SJSA1 (cell line): ENCODE measurements at regions not wholly inside any gene's neighbourhood (a gene's known extent, or its start where the extent isn't known, plus 50 kb on each side); places are given as distances from the start of the nearest gene placed in this dataset.

Experiments used
- DNase-seq, 2 experiments: peaks; one replicate each; pipeline ENCODE4 v3.0.0-alpha.2; 2015 to 2020; ENCODE audit warnings: low spot score in 2 of 2, low read depth in 1 of 2
- H3K27ac ChIP-seq: fragments of 250-450 bp; sonication (Bioruptor Pico); 2 replicates; pipeline ENCODE4 v1.5.1; 2020; ENCODE audit warnings: mild to moderate bottlenecking, moderate library complexity
- H3K27me3 ChIP-seq: fragments of 250-450 bp; sonication (Bioruptor Pico); replicated peaks from 2 replicates; pipeline ENCODE4 v1.5.1; 2020; ENCODE audit warnings: mild to moderate bottlenecking, moderate library complexity
- H3K36me3 ChIP-seq: fragments of 250-450 bp; sonication (Bioruptor Pico); 2 replicates; pipeline ENCODE4 v1.5.1; 2020; ENCODE audit warnings: mild to moderate bottlenecking
- H3K4me1 ChIP-seq: fragments of 250-450 bp; sonication (Bioruptor Pico); replicated peaks from 2 replicates; pipeline ENCODE4 v1.6.1; 2021; ENCODE audit warnings: mild to moderate bottlenecking
- H3K4me3 ChIP-seq: fragments of 250-450 bp; sonication (Bioruptor Pico); 2 replicates; pipeline ENCODE4 v1.5.1; 2020; ENCODE audit warnings: mild to moderate bottlenecking
- H3K9me3 ChIP-seq: fragments of 250-450 bp; sonication (Bioruptor Pico); replicated peaks from 2 replicates; pipeline ENCODE4 v1.5.1; 2020; ENCODE audit warnings: mild to moderate bottlenecking

DNA sequence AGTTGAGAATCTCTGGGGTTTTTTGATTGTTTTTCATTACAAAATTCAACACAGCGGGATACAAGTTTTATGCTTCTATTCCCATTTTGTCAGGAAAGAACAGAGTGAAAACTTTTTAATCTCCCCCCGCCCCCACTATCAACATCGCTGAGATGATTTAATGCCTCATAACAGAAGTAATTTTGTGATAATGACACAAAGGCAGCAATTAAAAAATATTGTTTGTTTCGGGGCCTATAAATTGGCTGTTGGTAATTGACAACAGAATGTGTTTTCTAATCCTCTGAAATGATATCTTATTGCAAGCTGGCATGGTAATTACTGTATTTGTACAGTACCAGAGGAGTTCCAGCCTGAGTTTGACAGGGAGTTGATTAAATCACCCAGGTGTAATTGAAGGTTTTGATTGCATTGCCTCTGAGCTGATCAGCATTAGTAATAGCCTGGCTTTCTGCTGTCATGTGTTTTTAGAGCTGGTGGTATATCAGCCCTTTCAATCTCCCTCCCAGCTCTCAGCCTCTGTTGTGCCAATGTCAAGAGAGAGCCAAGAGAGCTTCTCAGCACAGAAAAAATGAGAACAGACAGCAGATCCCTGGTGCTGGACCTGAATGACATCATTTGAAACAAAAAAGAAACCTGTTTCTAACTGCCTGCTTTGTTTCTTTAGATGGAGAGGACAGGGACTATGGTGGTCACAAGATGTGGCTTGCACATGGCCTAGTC is 265.1 kb downstream of the FAM76B start:
- H3K9me3 ChIP-seq: no peaks in the 10 kb centered on the region
- no peak overlapping the region for H3K4me3 ChIP-seq
- no peaks in the 10 kb centered on the region for H3K27me3 ChIP-seq
- no peaks in the 10 kb centered on the region for H3K36me3 ChIP-seq
- H3K27ac ChIP-seq: no peak overlapping the region
- DNase-seq: no peak
- H3K4me1 ChIP-seq: no peaks in the 10 kb centered on the region

GRCh38 chr11:95522874-95523273 is 266.7 kb downstream of the FAM76B start:
- no peaks in the 10 kb centered on the region for H3K36me3 ChIP-seq
- H3K4me1 ChIP-seq: no peaks in the 10 kb centered on the region
- H3K27me3 ChIP-seq: no peaks in the 10 kb centered on the region
- H3K27ac ChIP-seq: no peak overlapping the region
- no peak for DNase-seq
- H3K9me3 ChIP-seq: no peaks in the 10 kb centered on the region
- no peak overlapping the region for H3K4me3 ChIP-seq

- Histone ChIP-seq H3K36me3 (no peaks in the 10 kb centered on the region), H3K27ac (no peak overlapping the region), H3K27me3 (no peaks in the 10 kb centered on the region), H3K4me1 (no peaks in the 10 kb centered on the region), H3K4me3 (no peak overlapping the region), H3K9me3 (no peaks in the 10 kb centered on the region)
- no peak for DNase-seq
These were observed 267.7 kb downstream of the FAM76B start for GRCh38 chr11:95521862-95522261.

GRCh38 chr11:95521133-95521542 is 268.4 kb downstream of the FAM76B start:
- Histone ChIP-seq H3K9me3 (no peaks in the 10 kb centered on the region), H3K27me3 (no peaks in the 10 kb centered on the region), H3K4me3 (no peak overlapping the region), H3K36me3 (no peaks in the 10 kb centered on the region), H3K4me1 (no peaks in the 10 kb centered on the region), H3K27ac (no peak overlapping the region)
- no peak for DNase-seq

DNA sequence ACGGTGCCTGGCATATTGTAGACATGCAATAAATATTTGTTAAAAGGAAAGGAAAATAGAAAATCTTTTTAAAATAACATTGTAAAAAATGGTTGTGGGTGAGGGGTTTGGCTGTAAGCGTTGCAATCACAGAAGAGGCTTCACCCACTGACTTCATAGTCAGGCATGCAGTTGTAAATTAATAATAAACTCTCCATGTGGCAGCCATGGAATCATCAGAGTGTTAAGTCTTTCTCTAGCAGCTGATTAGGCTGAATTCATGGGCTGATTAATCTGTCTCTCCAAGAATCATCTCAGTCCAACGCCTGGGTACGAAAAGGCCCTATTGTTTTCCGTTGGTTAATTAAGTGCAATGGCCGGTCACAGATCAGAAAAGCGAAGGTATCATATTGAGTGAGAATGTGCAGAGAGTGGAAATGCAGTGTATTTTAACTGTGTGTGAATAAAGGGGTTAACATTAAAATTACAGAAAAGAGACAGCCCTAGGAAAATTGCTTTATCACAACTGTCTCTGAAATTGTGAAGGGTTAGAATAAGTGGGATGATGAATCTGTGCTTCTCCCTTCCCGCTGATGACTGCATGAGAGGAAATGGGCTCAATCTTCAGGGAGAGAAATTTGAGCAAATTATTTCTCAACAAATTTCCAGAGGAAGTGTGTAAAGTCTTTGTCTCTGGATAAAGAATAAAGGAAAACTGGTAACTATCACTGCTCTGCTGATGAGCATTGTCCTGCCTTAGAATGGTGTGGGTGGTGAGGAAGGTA is 269.0 kb downstream of the FAM76B start:
- no peak for DNase-seq
- H3K27ac ChIP-seq: no peak overlapping the region
- no peaks in the 10 kb centered on the region for H3K36me3 ChIP-seq
- no peaks in the 10 kb centered on the region for H3K27me3 ChIP-seq
- H3K4me3 ChIP-seq: no peak overlapping the region
- H3K4me1 ChIP-seq: no peaks in the 10 kb centered on the region
- no peaks in the 10 kb centered on the region for H3K9me3 ChIP-seq

GRCh38 chr11:95519912-95520311 is 269.7 kb downstream of the FAM76B start:
- no peaks in the 10 kb centered on the region for H3K27me3 ChIP-seq
- H3K9me3 ChIP-seq: no peaks in the 10 kb centered on the region
- no peak for DNase-seq
- no peak overlapping the region for H3K4me3 ChIP-seq
- H3K36me3 ChIP-seq: no peaks in the 10 kb centered on the region
- H3K27ac ChIP-seq: no peak overlapping the region
- H3K4me1 ChIP-seq: no peaks in the 10 kb centered on the region

GRCh38 chr11:95517453-95517852 is 272.1 kb downstream of the FAM76B start:
- no peaks in the 10 kb centered on the region for H3K36me3 ChIP-seq
- no peaks in the 10 kb centered on the region for H3K4me1 ChIP-seq
- DNase-seq: no peak
- H3K27ac ChIP-seq: no peak overlapping the region
- H3K27me3 ChIP-seq: no peaks in the 10 kb centered on the region
- H3K9me3 ChIP-seq: no peaks in the 10 kb centered on the region
- no peak overlapping the region for H3K4me3 ChIP-seq

DNA sequence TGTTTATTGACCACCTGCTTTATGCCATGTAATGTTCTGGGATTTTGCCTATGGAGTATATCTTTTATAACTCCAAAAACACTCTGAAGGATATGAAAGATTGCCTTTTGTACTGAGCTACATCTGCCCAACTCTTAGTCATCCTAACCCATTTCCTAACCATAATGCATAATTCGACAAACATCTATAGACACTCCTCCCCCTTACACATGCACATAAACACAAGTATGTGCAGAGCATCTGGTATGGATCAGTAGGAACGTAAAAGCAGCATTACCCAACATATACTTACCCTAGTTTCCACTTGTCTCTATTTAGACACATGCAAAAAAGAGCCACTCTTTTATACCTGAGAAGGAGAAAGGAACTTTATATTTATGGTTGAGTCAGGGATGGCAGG is 272.8 kb downstream of the FAM76B start:
- no peaks in the 10 kb centered on the region for H3K4me1 ChIP-seq
- no peaks in the 10 kb centered on the region for H3K36me3 ChIP-seq
- no peak overlapping the region for H3K4me3 ChIP-seq
- no peaks in the 10 kb centered on the region for H3K27me3 ChIP-seq
- H3K9me3 ChIP-seq: no peaks in the 10 kb centered on the region
- no peak for DNase-seq
- no peak overlapping the region for H3K27ac ChIP-seq

- H3K27ac ChIP-seq: no peak overlapping the region
- no peak for DNase-seq
- H3K9me3 ChIP-seq: no peaks in the 10 kb centered on the region
- no peaks in the 10 kb centered on the region for H3K27me3 ChIP-seq
- no peaks in the 10 kb centered on the region for H3K36me3 ChIP-seq
- no peak overlapping the region for H3K4me3 ChIP-seq
- H3K4me1 ChIP-seq: no peaks in the 10 kb centered on the region
These were observed 273.4 kb downstream of the FAM76B start for GRCh38 chr11:95516175-95516574.

DNA sequence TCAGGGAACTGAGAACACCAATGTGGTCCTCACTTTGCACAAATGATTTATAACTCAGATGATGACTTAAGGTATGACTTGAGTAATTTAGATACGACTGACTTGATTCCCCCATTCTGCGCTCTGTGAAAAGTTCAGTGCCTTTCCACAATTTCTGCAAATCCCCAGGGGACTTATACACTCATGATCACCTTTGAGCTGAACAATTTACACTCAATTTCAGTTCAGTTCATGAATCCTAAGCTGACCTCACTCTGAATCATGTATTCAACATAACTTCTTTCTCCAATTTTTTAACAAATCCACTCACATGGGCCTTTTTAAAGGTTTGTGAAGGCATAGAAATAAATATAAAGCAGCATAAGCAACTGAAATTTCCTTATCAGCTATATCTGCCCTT is 274.2 kb downstream of the FAM76B start:
- no peaks in the 10 kb centered on the region for H3K4me1 ChIP-seq
- H3K36me3 ChIP-seq: no peaks in the 10 kb centered on the region
- H3K4me3 ChIP-seq: no peak overlapping the region
- H3K27me3 ChIP-seq: no peaks in the 10 kb centered on the region
- H3K27ac ChIP-seq: no peak overlapping the region
- no peaks in the 10 kb centered on the region for H3K9me3 ChIP-seq
- DNase-seq: no peak

DNA sequence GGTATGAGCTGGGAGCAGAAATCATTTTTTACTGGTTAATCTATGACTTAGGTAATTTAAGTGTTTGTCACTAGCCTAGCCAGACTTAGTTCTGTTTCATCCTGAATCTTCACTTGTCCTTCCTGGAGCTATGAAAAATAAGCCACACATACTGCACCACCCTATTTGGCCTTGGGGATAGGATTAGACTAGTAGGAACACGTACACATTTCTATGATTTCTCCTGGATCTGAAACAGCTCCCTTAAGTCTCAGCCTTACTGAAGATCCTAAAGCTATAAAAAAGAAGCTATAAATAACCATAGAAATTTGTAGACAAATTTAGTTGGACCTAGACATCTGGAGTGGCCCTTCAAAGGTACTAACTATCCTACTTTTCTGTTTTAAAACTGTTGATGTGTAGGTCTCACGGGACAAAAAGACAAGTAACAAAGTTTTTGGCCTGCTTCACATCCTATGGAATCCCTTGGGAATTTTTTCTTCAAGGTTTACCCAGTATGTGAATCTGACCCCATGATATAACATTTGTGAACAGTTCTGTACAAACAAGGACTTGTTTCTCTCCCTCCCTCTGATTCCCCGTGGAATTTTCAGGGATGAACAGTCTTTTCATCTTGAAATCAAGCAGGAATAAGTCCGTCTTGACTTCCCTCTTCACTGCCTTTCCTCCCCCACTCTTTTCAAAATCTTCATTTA is 275.0 kb downstream of the FAM76B start:
- Histone ChIP-seq H3K4me1 (no peaks in the 10 kb centered on the region), H3K36me3 (no peaks in the 10 kb centered on the region), H3K4me3 (no peak overlapping the region), H3K27me3 (no peaks in the 10 kb centered on the region), H3K27ac (no peak overlapping the region), H3K9me3 (no peaks in the 10 kb centered on the region)
- no peak for DNase-seq

- Histone ChIP-seq H3K36me3 (no peaks in the 10 kb centered on the region), H3K27ac (no peak overlapping the region), H3K9me3 (no peaks in the 10 kb centered on the region), H3K4me3 (no peak overlapping the region), H3K27me3 (no peaks in the 10 kb centered on the region), H3K4me1 (no peaks in the 10 kb centered on the region)
- peak in 1 of 2 experiments; percentile 4 for DNase-seq
These were observed 276.9 kb downstream of the FAM76B start for GRCh38 chr11:95512682-95513081.

DNA sequence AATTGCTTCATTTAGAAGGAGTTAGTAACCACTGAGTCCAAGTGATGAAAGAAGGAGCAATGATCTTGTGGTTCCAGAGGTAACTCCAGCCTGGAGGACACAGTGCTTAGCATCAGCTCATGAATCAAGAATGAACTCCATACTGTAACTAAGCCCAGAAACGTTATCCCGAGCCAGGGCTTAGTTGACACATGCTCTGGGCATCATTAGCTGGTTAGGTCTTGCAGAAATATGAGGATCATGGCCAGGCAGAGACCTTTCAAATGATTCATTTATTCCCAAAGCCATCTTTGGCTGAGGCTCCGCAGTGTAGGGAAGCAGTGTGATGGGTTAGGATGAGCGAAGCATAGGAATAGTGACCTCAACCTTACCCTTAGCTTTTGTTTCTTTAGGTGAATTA is 277.4 kb downstream of the FAM76B start:
- H3K9me3 ChIP-seq: no peaks in the 10 kb centered on the region
- no peaks in the 10 kb centered on the region for H3K4me1 ChIP-seq
- H3K4me3 ChIP-seq: no peak overlapping the region
- no peak for DNase-seq
- H3K27me3 ChIP-seq: no peaks in the 10 kb centered on the region
- H3K36me3 ChIP-seq: no peaks in the 10 kb centered on the region
- H3K27ac ChIP-seq: no peak overlapping the region

GRCh38 chr11:95508219-95508890 is 277.4 kb upstream of the SESN3 start:
- no peaks in the 10 kb centered on the region for H3K4me1 ChIP-seq
- no peaks in the 10 kb centered on the region for H3K36me3 ChIP-seq
- H3K9me3 ChIP-seq: no peaks in the 10 kb centered on the region
- no peak overlapping the region for H3K27ac ChIP-seq
- DNase-seq: no peak
- no peak overlapping the region for H3K4me3 ChIP-seq
- H3K27me3 ChIP-seq: no peaks in the 10 kb centered on the region
